Lung (tissue), 11 donors: ENCODE measurements at regions not wholly inside any gene's neighbourhood (a gene's known extent, or its start where the extent isn't known, plus 50 kb on each side); places are given as distances from the start of the nearest gene placed in this dataset.

Source experiments
- ATAC-seq: fragments of 200-7000 bp; cut with Tn5 transposase; one replicate; pipeline ENCODE4 v1.9.1; 2020; ENCODE audit warnings: moderate number of reproducible peaks; ENCODE audit not compliant: insufficient read depth, low FRiP score
- DNase-seq, 3 donors: peaks; one replicate each; pipeline ENCODE4 v3.0.0-alpha.2; 2013 to 2017
- H3K27ac ChIP-seq, 2 donors: one replicate each; pipeline ENCODE4 v1.5.1; 2013; ENCODE audit warnings: mild to moderate bottlenecking in 2 of 2, moderate library complexity in 2 of 2, control low read depth in 1 of 2, inconsistent platforms in 1 of 2, low read depth in 1 of 2, low read length in 1 of 2
- H3K27me3 ChIP-seq, 3 donors: one replicate each; pipeline ENCODE4 v1.5.1; 2013; ENCODE audit warnings: low read length in 2 of 3; ENCODE audit not compliant: control insufficient read depth in 3 of 3, insufficient read depth in 3 of 3
- H3K36me3 ChIP-seq, 4 donors: one replicate each; pipeline ENCODE4 v1.5.1; 2013; ENCODE audit warnings: low read length in 4 of 4, mild to moderate bottlenecking in 1 of 4, moderate library complexity in 1 of 4; ENCODE audit not compliant: control insufficient read depth in 4 of 4, insufficient read depth in 4 of 4
- H3K4me1 ChIP-seq, 5 donors: one replicate each; pipeline ENCODE4 v1.5.1; 2013; ENCODE audit warnings: low read length in 5 of 5, mild to moderate bottlenecking in 2 of 5, moderate library complexity in 1 of 5; ENCODE audit not compliant: control insufficient read depth in 5 of 5, insufficient read depth in 5 of 5
- H3K4me3 ChIP-seq: one replicate; pipeline ENCODE4 v1.5.1; 2013; ENCODE audit warnings: mild to moderate bottlenecking, control low read depth, moderate library complexity
- H3K9ac ChIP-seq, 2 donors: one replicate each; pipeline ENCODE4 v1.5.1; 2013; ENCODE audit warnings: low read length in 2 of 2, control low read depth in 1 of 2; ENCODE audit not compliant: insufficient read depth in 1 of 2
- H3K9me3 ChIP-seq, 4 donors: one replicate each; pipeline ENCODE4 v1.5.1; 2013; ENCODE audit warnings: low read length in 3 of 4, mild to moderate bottlenecking in 1 of 4, moderate library complexity in 1 of 4; ENCODE audit not compliant: control insufficient read depth in 4 of 4, insufficient read depth in 3 of 4
- WGBS, 2 donors: extraction: QIAGEN DNeasy Blood & Tissue Kit; methylation state at CpG; one replicate each; pipeline ENCODE4 v1.1.7; 2013; 5-methylcytosine and 5-hydroxymethylcytosine counted together
- TF ChIP-seq, protein P1 (sequence below): IDR thresholded peaks from 2 replicates; pipeline ENCODE4 v1.5.1; 2012; ENCODE audit warnings: mild to moderate bottlenecking; ENCODE audit errors: control extremely low read depth, extremely low read depth
- donor health status: control.
- donor health status: control.
- donor health status: Bipolar disorder and iron deficiency.
- donor health status: healthy.
- donor health status: DM: yes; HTN: yes; CAD: no.

DNA sequence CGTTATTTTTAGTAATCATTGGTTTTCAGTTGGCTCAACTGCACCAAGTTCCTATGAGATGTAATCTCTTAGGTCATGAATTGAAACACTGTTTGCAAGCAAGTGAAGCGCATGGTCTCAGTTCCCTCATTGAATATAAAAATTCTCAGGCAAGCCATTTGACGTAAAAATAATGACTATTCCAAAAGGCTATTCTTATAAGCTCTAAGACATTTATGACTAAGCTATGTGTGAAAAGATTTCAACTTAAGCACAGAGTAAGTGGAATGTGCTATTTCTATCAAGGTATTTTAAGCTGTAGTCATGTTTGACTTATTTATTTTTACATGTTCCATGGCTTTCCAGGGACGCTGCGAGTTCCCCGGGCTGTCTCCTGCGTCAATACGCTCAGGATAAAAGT is 248.5 kb downstream of the THBS2 start:
- TF ChIP-seq, protein P1, sequence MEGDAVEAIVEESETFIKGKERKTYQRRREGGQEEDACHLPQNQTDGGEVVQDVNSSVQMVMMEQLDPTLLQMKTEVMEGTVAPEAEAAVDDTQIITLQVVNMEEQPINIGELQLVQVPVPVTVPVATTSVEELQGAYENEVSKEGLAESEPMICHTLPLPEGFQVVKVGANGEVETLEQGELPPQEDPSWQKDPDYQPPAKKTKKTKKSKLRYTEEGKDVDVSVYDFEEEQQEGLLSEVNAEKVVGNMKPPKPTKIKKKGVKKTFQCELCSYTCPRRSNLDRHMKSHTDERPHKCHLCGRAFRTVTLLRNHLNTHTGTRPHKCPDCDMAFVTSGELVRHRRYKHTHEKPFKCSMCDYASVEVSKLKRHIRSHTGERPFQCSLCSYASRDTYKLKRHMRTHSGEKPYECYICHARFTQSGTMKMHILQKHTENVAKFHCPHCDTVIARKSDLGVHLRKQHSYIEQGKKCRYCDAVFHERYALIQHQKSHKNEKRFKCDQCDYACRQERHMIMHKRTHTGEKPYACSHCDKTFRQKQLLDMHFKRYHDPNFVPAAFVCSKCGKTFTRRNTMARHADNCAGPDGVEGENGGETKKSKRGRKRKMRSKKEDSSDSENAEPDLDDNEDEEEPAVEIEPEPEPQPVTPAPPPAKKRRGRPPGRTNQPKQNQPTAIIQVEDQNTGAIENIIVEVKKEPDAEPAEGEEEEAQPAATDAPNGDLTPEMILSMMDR, result no peak
- Histone ChIP-seq H3K9ac (no peak overlapping the region), H3K4me1 (peaks cover 0 to 4% (median 0%) of the 10 kb centered on the region in 5 donors), H3K27me3 (no peaks in the 10 kb centered on the region), H3K4me3 (no peak overlapping the region), H3K9me3 (no peaks in the 10 kb centered on the region), H3K36me3 (no peaks in the 10 kb centered on the region), H3K27ac (no peak overlapping the region)
- DNase-seq (no peak), ATAC-seq (no peak)
- 89 to 92% methylated on average over 8 of the region's 8 CpGs for WGBS, 2 donors

- Histone ChIP-seq H3K27ac (no peak overlapping the region), H3K36me3 (no peaks in the 10 kb centered on the region), H3K4me1 (no peaks in the 10 kb centered on the region), H3K27me3 (no peaks in the 10 kb centered on the region), H3K9me3 (no peaks in the 10 kb centered on the region), H3K9ac (no peak overlapping the region), H3K4me3 (no peak overlapping the region)
- DNase-seq, result no peak
- no peak for ATAC-seq
- WGBS, 2 donors, result 91 to 93% methylated on average over 15 of the region's 15 CpGs
- TF ChIP-seq, protein P1, result no peak
These were observed 253.6 kb downstream of the THBS2 start for GRCh38 chr6:169000022-169000421.

DNA sequence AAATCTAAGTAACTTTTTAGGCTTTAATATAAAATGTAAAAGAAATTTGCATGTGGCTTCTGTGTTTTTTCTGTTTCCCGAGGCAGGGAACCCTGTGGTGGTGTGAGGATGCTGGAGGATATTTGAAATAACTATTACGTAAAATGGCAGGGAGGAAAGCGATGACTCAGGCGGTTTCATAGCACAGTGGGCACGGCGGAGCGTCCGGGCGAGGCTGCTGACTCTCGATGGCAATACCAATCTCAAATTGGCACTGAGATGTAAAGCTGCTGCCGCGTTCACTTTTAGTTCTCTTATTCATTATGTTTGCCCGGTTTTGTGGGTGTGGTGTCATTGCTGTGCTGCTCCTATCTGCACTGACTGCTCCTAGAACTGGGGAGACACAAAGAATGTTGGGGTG is 254.3 kb downstream of the THBS2 start:
- no peaks in the 10 kb centered on the region for H3K27me3 ChIP-seq
- H3K4me3 ChIP-seq, result no peak overlapping the region
- H3K36me3 ChIP-seq, result no peaks in the 10 kb centered on the region
- H3K9me3 ChIP-seq, result no peaks in the 10 kb centered on the region
- H3K4me1 ChIP-seq, result no peaks in the 10 kb centered on the region
- no peak overlapping the region for H3K27ac ChIP-seq
- WGBS, 2 donors, result 83 to 88% methylated on average over 13 of the region's 13 CpGs
- no peak overlapping the region for H3K9ac ChIP-seq
- DNase-seq, result no peak
- TF ChIP-seq, protein P1, result no peak
- no peak for ATAC-seq

DNA sequence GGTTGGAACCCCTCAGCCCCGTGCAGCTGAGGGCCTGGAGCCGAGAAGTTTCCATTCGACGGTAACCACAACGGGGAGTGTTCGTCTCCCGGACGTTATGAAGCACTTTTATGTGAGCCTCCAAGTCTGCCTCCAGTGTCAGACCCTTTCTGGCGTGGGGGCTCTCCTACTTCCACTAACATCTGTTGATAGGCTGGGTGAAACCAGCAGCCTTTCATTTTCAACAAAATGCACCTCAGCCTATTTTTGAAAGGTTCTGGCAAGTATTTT is 257.4 kb downstream of the THBS2 start:
- TF ChIP-seq, protein P1, result no peak
- DNase-seq, result no peak
- no peak overlapping the region for H3K27ac ChIP-seq
- no peak overlapping the region for H3K9ac ChIP-seq
- no peaks in the 10 kb centered on the region for H3K9me3 ChIP-seq
- no peaks in the 10 kb centered on the region for H3K4me1 ChIP-seq
- no peaks in the 10 kb centered on the region for H3K36me3 ChIP-seq
- ATAC-seq, result no peak
- WGBS, 2 donors, result 85 to 86% methylated on average over 9 of the region's 9 CpGs
- H3K4me3 ChIP-seq, result no peak overlapping the region
- no peaks in the 10 kb centered on the region for H3K27me3 ChIP-seq
